GM19025 (cell line): ENCODE measurements at regions not wholly inside any gene's neighbourhood (a gene's known extent, or its start where the extent isn't known, plus 50 kb on each side); places are given as distances from the start of the nearest gene placed in this dataset.

Source experiments
- ATAC-seq: cut with Tn5 transposase; IDR thresholded peaks from one replicate; pipeline ENCODE4 v1.9.1; 2021; ENCODE audit warnings: mild to moderate bottlenecking, low read depth, moderate library complexity; ENCODE audit not compliant: unreplicated experiment

- no peak for ATAC-seq
Observed at GRCh38 chr21:40901691-40902090, 54.7 kb upstream of the DSCAM start.

- no peak for ATAC-seq
Observed at GRCh38 chr21:40902299-40902698, 55.3 kb upstream of the DSCAM start.

GRCh38 chr21:40902993-40903392 lies 56.0 kb upstream of the DSCAM start:
- ATAC-seq: no peak

- no peak for ATAC-seq
Observed at GRCh38 chr21:40905251-40905650, 58.3 kb upstream of the DSCAM start.

- ATAC-seq: no peak
Observed at GRCh38 chr21:40912375-40912774, 65.4 kb upstream of the DSCAM start.

- ATAC-seq: no peak
Observed at GRCh38 chr21:40915114-40915513, 68.2 kb upstream of the DSCAM start.

- ATAC-seq: no peak
Observed at GRCh38 chr21:40923407-40923806, 76.4 kb upstream of the DSCAM start.

GRCh38 chr21:40923901-40924300 lies 76.9 kb upstream of the DSCAM start:
- ATAC-seq: no peak

GRCh38 chr21:40924641-40925040 lies 77.7 kb upstream of the DSCAM start:
- no peak for ATAC-seq

- no peak for ATAC-seq
Observed at GRCh38 chr21:40926238-40926637, 79.3 kb upstream of the DSCAM start.

GRCh38 chr21:40929833-40930232 lies 82.9 kb upstream of the DSCAM start:
- no peak for ATAC-seq

- ATAC-seq: no peak
Observed at GRCh38 chr21:40931197-40931596, 84.2 kb upstream of the DSCAM start.

- no peak for ATAC-seq
Observed at GRCh38 chr21:40936178-40936577, 89.2 kb upstream of the DSCAM start.

- ATAC-seq: no peak
Observed at GRCh38 chr21:40936771-40937261, 89.9 kb upstream of the DSCAM start.

GRCh38 chr21:40938078-40938477 lies 91.1 kb upstream of the DSCAM start:
- no peak for ATAC-seq

- ATAC-seq: no peak
Observed at GRCh38 chr21:40938611-40939010, 91.7 kb upstream of the DSCAM start.

- no peak for ATAC-seq
Observed at GRCh38 chr21:40947713-40948112, 100.8 kb upstream of the DSCAM start.

GRCh38 chr21:40950970-40951369 lies 104.0 kb upstream of the DSCAM start:
- no peak for ATAC-seq

GRCh38 chr21:40952551-40953323 lies 105.8 kb upstream of the DSCAM start:
- no peak for ATAC-seq

GRCh38 chr21:40964691-40965090 lies 117.7 kb upstream of the DSCAM start:
- ATAC-seq: no peak

GRCh38 chr21:40967771-40968170 lies 120.8 kb upstream of the DSCAM start:
- ATAC-seq: no peak

GRCh38 chr21:40972151-40972550 lies 125.2 kb upstream of the DSCAM start:
- no peak for ATAC-seq
